Renal pelvis (tissue), 1 donor: ENCODE measurements at regions not wholly inside any gene's neighbourhood (a gene's known extent, or its start where the extent isn't known, plus 50 kb on each side); places are given as distances from the start of the nearest gene placed in this dataset.
"Not testable (repeated sequence)": the region's sequence is repeated elsewhere in the genome, so short reads cannot be mapped to it uniquely, and the experiment has no call there.

Experiments
- DNase-seq: peaks from one replicate; pipeline ENCODE4 v3.0.0-alpha.2; 2013

GRCh38 chr20:12737497-12737896 is 271.3 kb upstream of the SPTLC3 start:
- no peak for DNase-seq

- no peak for DNase-seq
These were observed 270.9 kb upstream of the SPTLC3 start for GRCh38 chr20:12737900-12738299.

GRCh38 chr20:12740647-12741046 is 268.1 kb upstream of the SPTLC3 start:
- DNase-seq: no peak

- no peak for DNase-seq
These were observed 264.7 kb upstream of the SPTLC3 start for GRCh38 chr20:12744037-12744436.

- DNase-seq: no peak
These were observed 260.3 kb upstream of the SPTLC3 start for GRCh38 chr20:12748359-12748994.

- no peak for DNase-seq
These were observed 258.6 kb upstream of the SPTLC3 start for GRCh38 chr20:12750221-12750620.

- DNase-seq: not testable (repeated sequence)
These were observed 255.7 kb upstream of the SPTLC3 start for GRCh38 chr20:12752900-12753693.

- not testable (repeated sequence) for DNase-seq
These were observed 255.0 kb upstream of the SPTLC3 start for GRCh38 chr20:12753742-12754141.

GRCh38 chr20:12759493-12759892 is 249.3 kb upstream of the SPTLC3 start:
- not testable (repeated sequence) for DNase-seq

GRCh38 chr20:12762725-12763124 is 246.0 kb upstream of the SPTLC3 start:
- peak; percentile 45 for DNase-seq

GRCh38 chr20:12763406-12763805 is 245.4 kb upstream of the SPTLC3 start:
- DNase-seq: no peak

- no peak for DNase-seq
These were observed 244.7 kb upstream of the SPTLC3 start for GRCh38 chr20:12764053-12764452.

- no peak for DNase-seq
These were observed 243.9 kb upstream of the SPTLC3 start for GRCh38 chr20:12764851-12765250.

- DNase-seq: no peak
These were observed 234.8 kb upstream of the SPTLC3 start for GRCh38 chr20:12773936-12774335.

- DNase-seq: peak; percentile 72
These were observed 233.7 kb upstream of the SPTLC3 start for GRCh38 chr20:12775041-12775440.

- no peak for DNase-seq
These were observed 231.8 kb upstream of the SPTLC3 start for GRCh38 chr20:12777016-12777415.

- DNase-seq: no peak
These were observed 222.5 kb upstream of the SPTLC3 start for GRCh38 chr20:12786276-12786675.

GRCh38 chr20:12788632-12789299 is 220.0 kb upstream of the SPTLC3 start:
- no peak for DNase-seq

GRCh38 chr20:12790859-12791258 is 217.9 kb upstream of the SPTLC3 start:
- DNase-seq: peak; percentile 8

- no peak for DNase-seq
These were observed 210.5 kb upstream of the SPTLC3 start for GRCh38 chr20:12798286-12798685.

- DNase-seq: no peak
These were observed 200.7 kb upstream of the SPTLC3 start for GRCh38 chr20:12808006-12808567.

- DNase-seq: peak; percentile 36
These were observed 193.5 kb upstream of the SPTLC3 start for GRCh38 chr20:12815231-12815768.
